SK-N-SH (cell line): ENCODE measurements at regions not wholly inside any gene's neighbourhood (a gene's known extent, or its start where the extent isn't known, plus 50 kb on each side); places are given as distances from the start of the nearest gene placed in this dataset.

Experiments used
- ELF1 ChIP-seq: IDR thresholded peaks from 2 replicates; pipeline ENCODE4 v1.4.0; 2012
- EP300 ChIP-seq, 2 experiments: IDR thresholded peaks; 2 replicates each; pipeline versions ENCODE4 v1.4.0 to v1.6.1; 2012; ENCODE audit warnings: borderline replicate concordance in 1 of 2, low read depth in 1 of 2, low read length in 1 of 2
- EZH2phosphoT487 ChIP-seq: fragments of 200-600 bp; sonication (generic); IDR thresholded peaks from 2 replicates; pipeline ENCODE4 v1.6.1; 2017; ENCODE audit warnings: low read depth, mixed run types, mild to moderate bottlenecking, antibody characterized with exemption, moderate library complexity, borderline replicate concordance
- FOSL2 ChIP-seq: IDR thresholded peaks from 2 replicates; pipeline ENCODE4 v1.4.0; 2012; ENCODE audit warnings: low read depth, mild to moderate bottlenecking, moderate library complexity, borderline replicate concordance
- FOXJ3 ChIP-seq: sonication (generic); formaldehyde crosslinking; IDR thresholded peaks from 2 replicates; pipeline ENCODE4 v1.5.1; 2020; ENCODE audit warnings: mild to moderate bottlenecking, missing genetic modification reagents
- FOXM1 ChIP-seq: IDR thresholded peaks from 2 replicates; pipeline ENCODE4 v1.4.0; 2012; ENCODE audit warnings: low read depth, mild to moderate bottlenecking
- IRF3 ChIP-seq: fragments of 150-350 bp; IDR thresholded peaks from 2 replicates; pipeline ENCODE4 v1.6.1; 2016; ENCODE audit warnings: mild to moderate bottlenecking, low read depth, low read length
- JUND ChIP-seq: IDR thresholded peaks from 2 replicates; pipeline ENCODE4 v1.4.0; 2012
- MEF2A ChIP-seq: IDR thresholded peaks from 2 replicates; pipeline ENCODE4 v1.4.0; 2012; ENCODE audit warnings: low read depth, borderline replicate concordance
- MXI1 ChIP-seq: IDR thresholded peaks from 2 replicates; pipeline ENCODE4 v1.6.1; 2012; ENCODE audit warnings: mild to moderate bottlenecking, low read depth, low read length, improper control_type of control experiment
- NFIC ChIP-seq: IDR thresholded peaks from 2 replicates; pipeline ENCODE4 v1.4.0; 2012; ENCODE audit warnings: borderline replicate concordance
- POLR2AphosphoS5 ChIP-seq: IDR thresholded peaks from 2 replicates; pipeline ENCODE4 v1.6.1; 2012; ENCODE audit warnings: low read depth, low read length
- RAD21 ChIP-seq: IDR thresholded peaks from 2 replicates; pipeline ENCODE4 v1.6.1; 2012; ENCODE audit warnings: mild to moderate bottlenecking, low read length
- RXRA ChIP-seq: IDR thresholded peaks from 2 replicates; pipeline ENCODE4 v1.4.0; 2012; ENCODE audit warnings: low read depth, mild to moderate bottlenecking, borderline replicate concordance
- SIN3A ChIP-seq: IDR thresholded peaks from 2 replicates; pipeline ENCODE4 v1.6.1; 2012; ENCODE audit warnings: low read depth, mild to moderate bottlenecking, low read length, moderate library complexity, borderline replicate concordance
- TAF1 ChIP-seq: IDR thresholded peaks from 2 replicates; pipeline ENCODE4 v1.6.1; 2012; ENCODE audit warnings: low read depth, mild to moderate bottlenecking, low read length, moderate library complexity, borderline replicate concordance
- TEAD4 ChIP-seq: IDR thresholded peaks from 2 replicates; pipeline ENCODE4 v1.4.0; 2012; ENCODE audit warnings: mild to moderate bottlenecking, borderline replicate concordance; ENCODE audit not compliant: insufficient read depth
- USF2 ChIP-seq: fragments of 150-350 bp; IDR thresholded peaks from 2 replicates; pipeline ENCODE4 v1.6.1; 2017; ENCODE audit warnings: antibody characterized with exemption, low read length, low read depth, borderline replicate concordance
- YY1 ChIP-seq: IDR thresholded peaks from 2 replicates; pipeline ENCODE4 v1.4.0; 2012; ENCODE audit warnings: low read depth, mild to moderate bottlenecking
- TF ChIP-seq, protein P1 (sequence below): IDR thresholded peaks from 2 replicates; pipeline ENCODE4 v1.4.0; 2012; ENCODE audit warnings: low read depth
- TF ChIP-seq, protein P2 (sequence below): IDR thresholded peaks from 2 replicates; pipeline ENCODE4 v1.6.1; 2012; ENCODE audit warnings: mild to moderate bottlenecking, low read depth, low read length, moderate library complexity
- TF ChIP-seq, protein P3 (sequence below): fragments of 200-600 bp; sonication (generic); IDR thresholded peaks from 2 replicates; pipeline ENCODE4 v1.6.1; 2017; ENCODE audit warnings: antibody characterized with exemption, mild to moderate bottlenecking, moderate library complexity

DNA sequence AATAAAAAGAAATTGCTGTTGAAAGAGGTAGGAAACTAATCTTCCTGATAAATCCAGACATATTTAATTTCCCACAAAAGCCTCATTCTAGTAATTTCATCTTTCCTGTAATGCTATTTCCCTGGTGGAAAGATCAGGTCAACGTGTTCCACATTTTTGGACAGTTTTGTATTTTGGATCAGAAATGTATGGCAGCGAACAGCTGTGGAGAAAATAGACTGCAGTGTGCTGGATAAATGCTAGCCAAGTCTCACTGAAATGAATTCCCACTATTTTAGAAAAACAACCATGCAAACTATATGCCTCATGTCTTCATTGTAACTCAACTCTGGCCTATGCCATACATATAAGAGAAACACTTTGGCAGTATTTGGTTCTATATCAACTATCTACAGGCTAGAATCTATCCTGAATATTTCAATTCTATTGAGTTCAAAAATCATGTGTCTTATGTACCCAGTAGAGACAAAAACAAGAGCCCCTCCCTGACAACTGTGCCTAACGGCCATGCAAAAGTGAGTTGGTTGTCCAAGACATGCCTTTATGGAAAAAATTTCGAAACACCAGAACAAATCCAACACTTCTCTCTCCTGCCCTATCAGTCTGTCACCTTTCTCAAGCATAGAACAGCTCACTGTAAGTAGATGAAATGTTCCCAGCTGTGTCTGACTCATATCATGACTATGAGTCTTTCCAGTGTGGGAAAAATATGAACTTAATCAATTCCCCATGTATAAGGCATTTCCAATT, 191.3 kb upstream of the NREP start (continued):
- TF ChIP-seq, protein P1, sequence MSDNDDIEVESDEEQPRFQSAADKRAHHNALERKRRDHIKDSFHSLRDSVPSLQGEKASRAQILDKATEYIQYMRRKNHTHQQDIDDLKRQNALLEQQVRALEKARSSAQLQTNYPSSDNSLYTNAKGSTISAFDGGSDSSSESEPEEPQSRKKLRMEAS, result no peak
- TF ChIP-seq, protein P2, sequence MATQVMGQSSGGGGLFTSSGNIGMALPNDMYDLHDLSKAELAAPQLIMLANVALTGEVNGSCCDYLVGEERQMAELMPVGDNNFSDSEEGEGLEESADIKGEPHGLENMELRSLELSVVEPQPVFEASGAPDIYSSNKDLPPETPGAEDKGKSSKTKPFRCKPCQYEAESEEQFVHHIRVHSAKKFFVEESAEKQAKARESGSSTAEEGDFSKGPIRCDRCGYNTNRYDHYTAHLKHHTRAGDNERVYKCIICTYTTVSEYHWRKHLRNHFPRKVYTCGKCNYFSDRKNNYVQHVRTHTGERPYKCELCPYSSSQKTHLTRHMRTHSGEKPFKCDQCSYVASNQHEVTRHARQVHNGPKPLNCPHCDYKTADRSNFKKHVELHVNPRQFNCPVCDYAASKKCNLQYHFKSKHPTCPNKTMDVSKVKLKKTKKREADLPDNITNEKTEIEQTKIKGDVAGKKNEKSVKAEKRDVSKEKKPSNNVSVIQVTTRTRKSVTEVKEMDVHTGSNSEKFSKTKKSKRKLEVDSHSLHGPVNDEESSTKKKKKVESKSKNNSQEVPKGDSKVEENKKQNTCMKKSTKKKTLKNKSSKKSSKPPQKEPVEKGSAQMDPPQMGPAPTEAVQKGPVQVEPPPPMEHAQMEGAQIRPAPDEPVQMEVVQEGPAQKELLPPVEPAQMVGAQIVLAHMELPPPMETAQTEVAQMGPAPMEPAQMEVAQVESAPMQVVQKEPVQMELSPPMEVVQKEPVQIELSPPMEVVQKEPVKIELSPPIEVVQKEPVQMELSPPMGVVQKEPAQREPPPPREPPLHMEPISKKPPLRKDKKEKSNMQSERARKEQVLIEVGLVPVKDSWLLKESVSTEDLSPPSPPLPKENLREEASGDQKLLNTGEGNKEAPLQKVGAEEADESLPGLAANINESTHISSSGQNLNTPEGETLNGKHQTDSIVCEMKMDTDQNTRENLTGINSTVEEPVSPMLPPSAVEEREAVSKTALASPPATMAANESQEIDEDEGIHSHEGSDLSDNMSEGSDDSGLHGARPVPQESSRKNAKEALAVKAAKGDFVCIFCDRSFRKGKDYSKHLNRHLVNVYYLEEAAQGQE, result no peak
- TF ChIP-seq JUND (peak; percentile 91), RXRA (0 out of 2 replicates have a peak, but pooled peaks have one; percentile 34), NFIC (no peak), FOSL2 (peak; percentile 90), IRF3 (no peak), EP300 (IDR thresholded peaks at IDR 0.05; ENCODE audit: borderline replicate concordance in 1 of 2, low read depth in 1 of 2, low read length in 1 of 2) (peak in 1 of 2 experiments; percentile 70; a peak in 2 of 4 replicates), YY1 (no peak), TEAD4 (no peak; the same call in 1 of the 2 replicates), FOXM1 (no peak), FOXJ3 (CRISPR knock-in tag) (no peak), POLR2AphosphoS5 (peak; percentile 47; the same call in 1 of the 2 replicates), MEF2A (0 out of 2 replicates have a peak, but pooled peaks have one; percentile 22), TAF1 (no peak), SIN3A (no peak), USF2 (no peak), ELF1 (no peak), MXI1 (no peak), EZH2phosphoT487 (no peak), RAD21 (no peak)
- TF ChIP-seq, protein P3, sequence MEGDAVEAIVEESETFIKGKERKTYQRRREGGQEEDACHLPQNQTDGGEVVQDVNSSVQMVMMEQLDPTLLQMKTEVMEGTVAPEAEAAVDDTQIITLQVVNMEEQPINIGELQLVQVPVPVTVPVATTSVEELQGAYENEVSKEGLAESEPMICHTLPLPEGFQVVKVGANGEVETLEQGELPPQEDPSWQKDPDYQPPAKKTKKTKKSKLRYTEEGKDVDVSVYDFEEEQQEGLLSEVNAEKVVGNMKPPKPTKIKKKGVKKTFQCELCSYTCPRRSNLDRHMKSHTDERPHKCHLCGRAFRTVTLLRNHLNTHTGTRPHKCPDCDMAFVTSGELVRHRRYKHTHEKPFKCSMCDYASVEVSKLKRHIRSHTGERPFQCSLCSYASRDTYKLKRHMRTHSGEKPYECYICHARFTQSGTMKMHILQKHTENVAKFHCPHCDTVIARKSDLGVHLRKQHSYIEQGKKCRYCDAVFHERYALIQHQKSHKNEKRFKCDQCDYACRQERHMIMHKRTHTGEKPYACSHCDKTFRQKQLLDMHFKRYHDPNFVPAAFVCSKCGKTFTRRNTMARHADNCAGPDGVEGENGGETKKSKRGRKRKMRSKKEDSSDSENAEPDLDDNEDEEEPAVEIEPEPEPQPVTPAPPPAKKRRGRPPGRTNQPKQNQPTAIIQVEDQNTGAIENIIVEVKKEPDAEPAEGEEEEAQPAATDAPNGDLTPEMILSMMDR, result no peak
